RWPE2 (cell line): ENCODE measurements at regions not wholly inside any gene's neighbourhood (a gene's known extent, or its start where the extent isn't known, plus 50 kb on each side); places are given as distances from the start of the nearest gene placed in this dataset.
"Not testable (repeated sequence)": the region's sequence is repeated elsewhere in the genome, so short reads cannot be mapped to it uniquely, and the experiment has no call there.

Experiments
- ATAC-seq: fragments of 200-7000 bp; cut with Tn5 transposase; 3 replicates; pipeline ENCODE4 v1.9.1; 2021; ENCODE audit warnings: low read depth
- DNase-seq: peaks from one replicate; pipeline ENCODE4 v3.0.0-alpha.2; 2020; ENCODE audit warnings: low spot score
- H3K27ac ChIP-seq: fragments of 450-650 bp; 2 replicates; pipeline ENCODE4 v1.5.1; 2017; ENCODE audit warnings: mild to moderate bottlenecking; ENCODE audit not compliant: poor library complexity, severe bottlenecking
- H3K27me3 ChIP-seq: fragments of 250-450 bp; sonication (Bioruptor Pico); 2 replicates; pipeline ENCODE4 v1.5.1; 2021; ENCODE audit warnings: mild to moderate bottlenecking, moderate library complexity; ENCODE audit not compliant: insufficient read depth, poor library complexity, severe bottlenecking
- H3K36me3 ChIP-seq: fragments of 250-450 bp; sonication (Bioruptor Pico); 2 replicates; pipeline ENCODE4 v1.5.1; 2020; ENCODE audit warnings: low read depth, mild to moderate bottlenecking, moderate library complexity
- H3K4me1 ChIP-seq: fragments of 250-450 bp; sonication (Bioruptor Pico); 2 replicates; pipeline ENCODE4 v1.5.1; 2021; ENCODE audit warnings: mild to moderate bottlenecking, moderate library complexity; ENCODE audit not compliant: insufficient read depth, poor library complexity, severe bottlenecking
- H3K4me3 ChIP-seq: fragments of 250-450 bp; sonication (Bioruptor Pico); 2 replicates; pipeline ENCODE4 v1.5.1; 2021; ENCODE audit warnings: mild to moderate bottlenecking, moderate library complexity; ENCODE audit not compliant: severe bottlenecking
- H3K9me3 ChIP-seq: fragments of 250-450 bp; sonication (Bioruptor Pico); 2 replicates; pipeline ENCODE4 v1.5.1; 2021; ENCODE audit warnings: mild to moderate bottlenecking, moderate library complexity; ENCODE audit not compliant: severe bottlenecking
- TF ChIP-seq, protein P1 (sequence below): fragments of 450-650 bp; IDR thresholded peaks from one replicate; pipeline ENCODE4 v1.5.1; 2017; ENCODE audit warnings: mild to moderate bottlenecking, moderate library complexity; ENCODE audit not compliant: poor library complexity, severe bottlenecking

DNA sequence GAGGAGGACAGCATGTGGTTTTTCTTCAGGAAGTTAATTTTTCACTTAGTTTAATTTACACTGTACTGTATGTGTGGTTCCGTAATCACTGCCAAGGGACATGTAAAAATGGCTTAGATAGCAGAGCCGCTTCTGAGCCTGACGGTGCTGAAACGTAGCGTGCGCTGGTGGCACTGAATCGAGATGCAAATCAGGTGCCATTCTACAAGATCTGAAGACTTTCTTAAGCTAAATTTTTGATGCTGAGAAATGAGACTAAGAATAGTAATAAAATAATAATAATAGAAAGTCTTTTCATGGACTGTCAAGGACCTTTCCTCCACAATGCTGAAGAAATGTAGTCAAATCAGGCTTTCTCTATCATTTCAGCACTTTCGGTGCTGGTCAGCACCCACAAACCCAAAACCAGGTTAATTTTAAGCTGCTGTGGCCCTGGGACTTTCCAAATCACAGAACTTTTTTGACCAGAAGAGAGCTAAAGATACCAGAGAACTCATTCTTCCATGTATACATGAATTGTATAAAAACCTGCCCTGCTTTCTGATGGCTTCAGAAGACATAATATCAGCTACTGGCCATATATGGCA, 183.3 kb upstream of the LMO3 start:
- TF ChIP-seq, protein P1, sequence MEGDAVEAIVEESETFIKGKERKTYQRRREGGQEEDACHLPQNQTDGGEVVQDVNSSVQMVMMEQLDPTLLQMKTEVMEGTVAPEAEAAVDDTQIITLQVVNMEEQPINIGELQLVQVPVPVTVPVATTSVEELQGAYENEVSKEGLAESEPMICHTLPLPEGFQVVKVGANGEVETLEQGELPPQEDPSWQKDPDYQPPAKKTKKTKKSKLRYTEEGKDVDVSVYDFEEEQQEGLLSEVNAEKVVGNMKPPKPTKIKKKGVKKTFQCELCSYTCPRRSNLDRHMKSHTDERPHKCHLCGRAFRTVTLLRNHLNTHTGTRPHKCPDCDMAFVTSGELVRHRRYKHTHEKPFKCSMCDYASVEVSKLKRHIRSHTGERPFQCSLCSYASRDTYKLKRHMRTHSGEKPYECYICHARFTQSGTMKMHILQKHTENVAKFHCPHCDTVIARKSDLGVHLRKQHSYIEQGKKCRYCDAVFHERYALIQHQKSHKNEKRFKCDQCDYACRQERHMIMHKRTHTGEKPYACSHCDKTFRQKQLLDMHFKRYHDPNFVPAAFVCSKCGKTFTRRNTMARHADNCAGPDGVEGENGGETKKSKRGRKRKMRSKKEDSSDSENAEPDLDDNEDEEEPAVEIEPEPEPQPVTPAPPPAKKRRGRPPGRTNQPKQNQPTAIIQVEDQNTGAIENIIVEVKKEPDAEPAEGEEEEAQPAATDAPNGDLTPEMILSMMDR = no peak
- H3K27ac ChIP-seq = no peak overlapping the region
- no peak overlapping the region for H3K4me3 ChIP-seq
- no peaks in the 10 kb centered on the region for H3K9me3 ChIP-seq
- no peak for DNase-seq
- H3K36me3 ChIP-seq = no peaks in the 10 kb centered on the region
- no peaks in the 10 kb centered on the region for H3K27me3 ChIP-seq
- no peaks in the 10 kb centered on the region for H3K4me1 ChIP-seq
- no peak for ATAC-seq

DNA sequence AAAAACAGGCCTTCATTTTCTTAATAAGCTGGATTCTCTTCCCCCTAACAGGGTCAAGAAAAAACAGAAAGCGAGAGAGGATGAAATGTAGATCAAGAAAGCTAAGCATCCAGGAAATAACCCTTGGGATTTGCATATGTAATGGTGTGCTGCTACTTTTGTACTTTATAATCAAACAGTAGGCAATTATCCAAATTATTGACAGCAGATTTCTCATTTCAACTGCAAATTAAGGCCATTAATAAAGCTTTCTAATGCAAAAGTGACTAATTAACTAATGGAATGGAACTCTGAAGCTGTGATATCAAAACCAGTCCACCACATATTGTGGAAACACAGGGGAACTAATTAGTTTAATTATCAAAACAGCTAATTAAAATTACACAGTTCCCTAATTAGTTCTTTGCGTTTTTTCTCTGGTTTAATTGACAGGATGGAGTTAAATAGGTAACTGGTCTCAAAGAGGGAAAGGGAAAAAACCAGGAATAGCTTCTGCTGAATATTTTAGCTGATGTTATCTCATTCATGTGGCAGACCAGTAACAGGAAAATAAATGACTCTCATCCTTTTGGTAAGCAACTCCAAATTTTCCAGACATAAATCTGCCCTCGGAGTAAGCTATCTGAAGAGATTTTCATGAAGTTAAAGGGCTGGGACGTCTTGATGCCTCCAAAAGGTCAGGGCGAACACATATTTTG, 182.7 kb upstream of the LMO3 start:
- Histone ChIP-seq H3K9me3 (no peaks in the 10 kb centered on the region), H3K4me3 (no peak overlapping the region), H3K36me3 (no peaks in the 10 kb centered on the region), H3K4me1 (no peaks in the 10 kb centered on the region), H3K27me3 (no peaks in the 10 kb centered on the region), H3K27ac (no peak overlapping the region)
- DNase-seq (no peak), ATAC-seq (no peak)
- TF ChIP-seq, protein P1 = no peak

DNA sequence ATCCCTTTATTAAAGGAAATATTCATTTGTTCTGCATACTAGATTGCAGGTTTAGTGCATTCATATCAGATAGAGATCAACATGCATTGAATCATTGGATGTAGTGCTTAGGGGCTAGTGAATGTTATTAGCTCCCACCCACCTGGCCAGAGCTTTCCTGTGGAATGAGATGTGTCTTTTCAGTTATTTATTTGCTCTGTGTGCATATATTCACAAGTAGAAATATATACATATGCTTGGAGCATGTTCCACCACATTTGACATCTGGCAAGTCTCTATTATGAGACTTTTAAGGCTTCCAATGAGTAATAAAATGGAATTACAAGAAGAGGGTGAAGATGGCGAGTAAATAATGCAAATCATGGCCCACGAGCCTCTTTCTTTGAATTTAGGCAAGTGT, 180.0 kb upstream of the LMO3 start:
- no peaks in the 10 kb centered on the region for H3K4me1 ChIP-seq
- ATAC-seq (no peak), DNase-seq (no peak)
- H3K9me3 ChIP-seq = no peaks in the 10 kb centered on the region
- no peaks in the 10 kb centered on the region for H3K27me3 ChIP-seq
- H3K4me3 ChIP-seq = no peak overlapping the region
- no peak overlapping the region for H3K27ac ChIP-seq
- no peaks in the 10 kb centered on the region for H3K36me3 ChIP-seq
- TF ChIP-seq, protein P1 = no peak

DNA sequence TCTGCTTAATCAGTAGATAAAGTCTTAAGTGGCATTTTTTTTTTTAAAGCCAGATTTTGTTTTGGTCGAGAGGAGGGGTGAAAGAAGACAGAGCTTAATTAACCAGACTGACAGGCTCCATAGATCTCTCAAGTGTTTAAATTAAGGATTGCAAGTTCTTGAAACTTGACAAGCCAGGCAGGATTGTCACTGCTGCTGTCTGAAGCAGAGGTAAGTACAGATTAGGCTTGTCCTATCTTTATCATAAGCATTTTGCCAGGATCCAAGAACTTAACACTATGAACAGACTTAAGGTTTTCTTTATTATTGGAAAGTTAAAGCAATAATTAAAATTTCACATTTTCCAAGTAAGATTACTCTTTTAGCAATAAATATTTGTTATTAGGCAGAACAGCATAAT, 179.6 kb upstream of the LMO3 start:
- TF ChIP-seq, protein P1 = no peak
- no peaks in the 10 kb centered on the region for H3K4me1 ChIP-seq
- H3K4me3 ChIP-seq = no peak overlapping the region
- no peak for ATAC-seq
- no peaks in the 10 kb centered on the region for H3K36me3 ChIP-seq
- no peaks in the 10 kb centered on the region for H3K9me3 ChIP-seq
- H3K27me3 ChIP-seq = no peaks in the 10 kb centered on the region
- no peak for DNase-seq
- H3K27ac ChIP-seq = no peak overlapping the region

DNA sequence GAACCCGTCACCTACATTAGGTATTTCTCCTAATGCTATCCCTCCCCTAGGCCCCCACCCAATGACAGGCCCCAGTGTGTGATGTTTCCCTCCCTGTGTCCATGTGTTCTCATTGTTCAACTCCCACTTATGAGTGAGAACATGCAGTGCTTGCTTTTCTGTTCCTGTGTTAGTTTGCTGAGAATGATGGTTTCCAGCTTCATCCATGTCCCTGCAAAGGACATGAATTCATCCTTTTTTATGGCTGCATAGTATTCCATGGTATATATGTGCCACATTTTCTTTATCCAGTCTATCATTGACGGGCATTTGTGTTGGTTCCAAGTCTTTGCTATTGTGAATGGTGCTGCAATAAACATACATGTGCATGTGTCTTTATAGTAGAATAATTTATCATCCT, 163.2 kb upstream of the LMO3 start:
- H3K27me3 ChIP-seq, H3K27ac ChIP-seq, DNase-seq, ATAC-seq, H3K36me3 ChIP-seq, H3K4me1 ChIP-seq, H3K4me3 ChIP-seq, H3K9me3 ChIP-seq: not testable (repeated sequence)
